MM.1S (cell line): ENCODE measurements at regions not wholly inside any gene's neighbourhood (a gene's known extent, or its start where the extent isn't known, plus 50 kb on each side); places are given as distances from the start of the nearest gene placed in this dataset.

Source experiments
- DNase-seq: peaks from one replicate; pipeline ENCODE4 v3.0.0-alpha.2; 2015
- H2AFZ ChIP-seq: fragments of 300-600 bp; sonication (generic); 2 replicates; pipeline ENCODE4 v1.6.0; 2016; ENCODE audit warnings: antibody characterized with exemption, low read length
- H3F3A ChIP-seq: fragments of 300-600 bp; sonication (generic); 2 replicates; pipeline ENCODE4 v1.6.1; 2016; ENCODE audit warnings: mild to moderate bottlenecking, antibody characterized with exemption, low read length, moderate library complexity, mixed read lengths; ENCODE audit not compliant: insufficient read depth
- H3K27ac ChIP-seq: fragments of 300-600 bp; sonication (generic); 2 replicates; pipeline ENCODE4 v1.5.1; 2016; ENCODE audit warnings: mild to moderate bottlenecking, low read length
- H3K27me3 ChIP-seq: fragments of 300-600 bp; sonication (generic); replicated peaks from 2 replicates; pipeline ENCODE4 v1.6.0; 2016; ENCODE audit warnings: low read length; ENCODE audit not compliant: insufficient read depth
- H3K36me3 ChIP-seq: fragments of 300-600 bp; sonication (generic); replicated peaks from 2 replicates; pipeline ENCODE4 v1.6.1; 2016; ENCODE audit warnings: mild to moderate bottlenecking, low read length, mixed read lengths; ENCODE audit not compliant: insufficient read depth
- H3K4me1 ChIP-seq: fragments of 300-600 bp; sonication (generic); 2 replicates; pipeline ENCODE4 v1.6.1; 2016; ENCODE audit warnings: low read length, mixed read lengths
- H3K4me2 ChIP-seq: fragments of 300-600 bp; sonication (generic); 2 replicates; pipeline ENCODE4 v1.6.0; 2016; ENCODE audit warnings: low read depth, low read length
- H3K4me3 ChIP-seq: fragments of 300-600 bp; sonication (generic); 2 replicates; pipeline ENCODE4 v1.5.1; 2016; ENCODE audit warnings: low read length, mixed read lengths
- H3K79me2 ChIP-seq: fragments of 300-600 bp; sonication (generic); 2 replicates; pipeline ENCODE4 v1.6.1; 2016; ENCODE audit warnings: mixed run types, low read length, mixed read lengths
- H3K9ac ChIP-seq: fragments of 300-600 bp; sonication (generic); 2 replicates; pipeline ENCODE4 v1.6.1; 2016; ENCODE audit warnings: low read length, mixed read lengths
- H3K9me2 ChIP-seq: fragments of 300-600 bp; sonication (generic); replicated peaks from 2 replicates; pipeline ENCODE4 v1.6.1; 2016; ENCODE audit warnings: mild to moderate bottlenecking, low read length, mixed read lengths; ENCODE audit not compliant: insufficient read depth
- H3K9me3 ChIP-seq: fragments of 300-600 bp; sonication (generic); replicated peaks from 2 replicates; pipeline ENCODE4 v1.6.1; 2016; ENCODE audit warnings: mild to moderate bottlenecking, low read length, mixed read lengths; ENCODE audit not compliant: insufficient read depth
- H4K20me1 ChIP-seq: fragments of 300-600 bp; sonication (generic); 2 replicates; pipeline ENCODE4 v1.6.1; 2016; ENCODE audit warnings: mild to moderate bottlenecking, low read length, moderate library complexity, mixed read lengths; ENCODE audit not compliant: insufficient read depth
- EZH2 ChIP-seq: fragments of 300-600 bp; sonication (generic); optimal IDR thresholded peaks from 2 replicates; pipeline ENCODE3; 2017; ENCODE audit warnings: low read depth, mild to moderate bottlenecking, antibody characterized with exemption, low read length, mixed read lengths
- EZH2phosphoT487 ChIP-seq: fragments of 300-600 bp; sonication (generic); IDR thresholded peaks from 2 replicates; pipeline ENCODE4 v1.6.1; 2018; ENCODE audit warnings: antibody characterized with exemption, low read length
- TF ChIP-seq, protein P1 (sequence below): fragments of 300-600 bp; sonication (generic); IDR thresholded peaks from 2 replicates; pipeline ENCODE4 v1.5.1; 2016; ENCODE audit warnings: antibody characterized with exemption, low read length, mixed read lengths

DNA sequence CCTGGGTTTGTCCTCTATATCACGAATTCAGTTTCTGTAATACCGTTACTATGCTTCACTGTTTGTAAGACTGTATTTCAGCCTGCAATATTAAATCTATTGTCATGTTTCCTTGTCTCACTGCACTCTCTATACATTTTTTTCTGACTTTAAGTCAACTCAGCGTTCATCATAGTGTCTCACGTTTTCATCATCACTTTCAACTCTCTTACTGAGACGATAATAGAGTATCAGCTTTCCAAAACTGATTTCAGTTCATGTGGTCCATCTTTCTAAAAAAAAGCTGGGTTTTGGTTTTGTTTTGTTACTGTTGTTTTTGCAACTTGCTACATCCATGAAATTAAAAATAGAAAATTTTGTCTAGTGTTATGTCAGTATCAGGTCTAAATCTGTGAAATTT is 147.7 kb downstream of the TMEM47 start:
- Histone ChIP-seq H3K36me3 (no peaks in the 10 kb centered on the region), H3K4me3 (no peak overlapping the region), H3K79me2 (no peaks in the 10 kb centered on the region), H3K9me2 (no peaks in the 10 kb centered on the region), H3K4me1 (peaks cover 10% of the 10 kb centered on the region; the same call in 1 of the 2 replicates), H4K20me1 (no peaks in the 10 kb centered on the region), H2AFZ (no peak overlapping the region), H3K4me2 (peak overlapping the region; percentile 34; the same call in 1 of the 2 replicates), H3F3A (no peaks in the 10 kb centered on the region; the same call in 1 of the 2 replicates), H3K9ac (no peak overlapping the region), H3K27ac (no peak overlapping the region), H3K27me3 (no peaks in the 10 kb centered on the region), H3K9me3 (no peaks in the 10 kb centered on the region)
- TF ChIP-seq, protein P1, sequence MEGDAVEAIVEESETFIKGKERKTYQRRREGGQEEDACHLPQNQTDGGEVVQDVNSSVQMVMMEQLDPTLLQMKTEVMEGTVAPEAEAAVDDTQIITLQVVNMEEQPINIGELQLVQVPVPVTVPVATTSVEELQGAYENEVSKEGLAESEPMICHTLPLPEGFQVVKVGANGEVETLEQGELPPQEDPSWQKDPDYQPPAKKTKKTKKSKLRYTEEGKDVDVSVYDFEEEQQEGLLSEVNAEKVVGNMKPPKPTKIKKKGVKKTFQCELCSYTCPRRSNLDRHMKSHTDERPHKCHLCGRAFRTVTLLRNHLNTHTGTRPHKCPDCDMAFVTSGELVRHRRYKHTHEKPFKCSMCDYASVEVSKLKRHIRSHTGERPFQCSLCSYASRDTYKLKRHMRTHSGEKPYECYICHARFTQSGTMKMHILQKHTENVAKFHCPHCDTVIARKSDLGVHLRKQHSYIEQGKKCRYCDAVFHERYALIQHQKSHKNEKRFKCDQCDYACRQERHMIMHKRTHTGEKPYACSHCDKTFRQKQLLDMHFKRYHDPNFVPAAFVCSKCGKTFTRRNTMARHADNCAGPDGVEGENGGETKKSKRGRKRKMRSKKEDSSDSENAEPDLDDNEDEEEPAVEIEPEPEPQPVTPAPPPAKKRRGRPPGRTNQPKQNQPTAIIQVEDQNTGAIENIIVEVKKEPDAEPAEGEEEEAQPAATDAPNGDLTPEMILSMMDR: no peak
- TF ChIP-seq EZH2phosphoT487: no peak
- no peak for TF ChIP-seq EZH2
- peak; percentile 59 for DNase-seq

DNA sequence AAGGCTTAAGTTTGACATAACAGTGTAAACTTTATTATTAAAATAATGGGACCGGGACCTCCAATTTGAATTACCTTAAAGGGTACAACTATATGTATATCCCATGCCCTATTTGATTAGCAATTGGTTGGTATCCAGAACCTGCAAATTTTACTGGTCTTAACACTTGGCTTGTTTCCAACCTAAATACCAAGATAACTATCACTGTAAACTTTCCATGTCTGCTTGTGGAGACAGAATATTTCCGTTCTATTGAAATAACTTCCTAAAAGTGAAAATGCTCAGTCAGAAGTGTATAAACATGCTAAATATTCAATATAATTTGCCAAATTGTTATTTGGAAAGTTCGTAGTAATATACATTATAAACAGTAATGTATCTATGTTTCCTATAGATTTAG is 154.0 kb downstream of the TMEM47 start:
- Histone ChIP-seq H3F3A (no peaks in the 10 kb centered on the region), H4K20me1 (no peaks in the 10 kb centered on the region), H3K36me3 (no peaks in the 10 kb centered on the region), H3K9me2 (no peaks in the 10 kb centered on the region), H3K4me1 (no peaks in the 10 kb centered on the region), H2AFZ (no peak overlapping the region), H3K27me3 (no peaks in the 10 kb centered on the region), H3K4me2 (no peak overlapping the region), H3K9ac (no peak overlapping the region), H3K9me3 (no peaks in the 10 kb centered on the region), H3K4me3 (no peak overlapping the region), H3K79me2 (no peaks in the 10 kb centered on the region), H3K27ac (no peak overlapping the region)
- DNase-seq: no peak
- TF ChIP-seq EZH2phosphoT487 (no peak), EZH2 (no peak)
- TF ChIP-seq, protein P1: no peak

DNA sequence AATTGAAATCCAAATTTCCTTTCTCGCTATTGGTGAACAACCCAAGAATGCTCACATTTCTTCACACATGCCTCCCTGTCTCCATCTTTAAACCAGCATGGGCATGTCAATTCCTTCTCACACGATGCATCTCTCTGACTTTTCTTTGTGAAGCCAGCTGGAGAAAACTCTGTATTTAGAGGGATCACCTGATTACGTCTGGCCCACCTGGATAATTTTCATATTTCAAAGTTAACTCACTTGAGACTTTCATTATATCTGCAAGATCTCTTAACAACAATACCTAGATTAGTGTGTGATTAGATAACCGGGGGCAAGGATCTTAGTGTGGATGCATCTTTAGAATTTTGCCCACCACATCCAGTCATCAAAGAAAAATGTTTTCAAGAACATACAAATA is 164.0 kb downstream of the TMEM47 start:
- Histone ChIP-seq H3K36me3 (no peaks in the 10 kb centered on the region), H3K4me3 (no peak overlapping the region), H3K27me3 (no peaks in the 10 kb centered on the region), H2AFZ (no peak overlapping the region), H3K9ac (no peak overlapping the region), H3K4me2 (no peak overlapping the region), H3F3A (no peaks in the 10 kb centered on the region), H3K9me2 (no peaks in the 10 kb centered on the region), H3K9me3 (no peaks in the 10 kb centered on the region), H3K79me2 (no peaks in the 10 kb centered on the region), H3K27ac (no peak overlapping the region), H4K20me1 (no peaks in the 10 kb centered on the region), H3K4me1 (no peaks in the 10 kb centered on the region)
- TF ChIP-seq EZH2: no peak
- TF ChIP-seq, protein P1: no peak
- no peak for TF ChIP-seq EZH2phosphoT487
- no peak for DNase-seq
